B cell (primary cell): ENCODE measurements at regions not wholly inside any gene's neighbourhood (a gene's known extent, or its start where the extent isn't known, plus 50 kb on each side); places are given as distances from the start of the nearest gene placed in this dataset.
"Not testable (repeated sequence)": the region's sequence is repeated elsewhere in the genome, so short reads cannot be mapped to it uniquely, and the experiment has no call there.

Experiments used
- EZH2 ChIP-seq: IDR thresholded peaks from 2 replicates; pipeline ENCODE4 v1.6.1; 2012; ENCODE audit warnings: borderline replicate concordance, low read depth, mild to moderate bottlenecking, moderate library complexity, low read length; ENCODE audit not compliant: insufficient read depth, poor library complexity, severe bottlenecking
- TF ChIP-seq, protein P1 (sequence below): fragments of 200-600 bp; IDR thresholded peaks from one replicate; pipeline ENCODE4 v1.8.0; 2022; ENCODE audit warnings: antibody characterized with exemption, mild to moderate bottlenecking

DNA sequence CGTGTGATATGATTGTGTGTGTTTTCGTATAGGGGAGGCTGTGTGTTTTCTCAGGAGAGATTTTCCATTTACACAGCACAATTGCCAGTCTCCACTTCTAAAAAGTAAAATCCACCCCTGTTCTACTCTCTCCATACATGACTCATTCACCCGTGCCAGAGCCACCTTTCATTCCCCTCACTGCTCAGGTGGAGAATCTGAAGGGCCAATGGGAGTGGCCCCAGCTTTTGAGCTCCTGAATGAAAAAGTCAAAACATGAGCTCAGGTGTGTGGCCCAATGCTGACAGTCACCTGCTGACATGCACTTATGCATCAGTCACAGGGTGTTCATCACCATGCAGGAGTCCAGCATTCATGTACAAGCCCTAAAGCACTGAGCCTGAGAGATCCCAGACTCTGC is 55.4 kb upstream of the CIDEA start:
- TF ChIP-seq, protein P1, sequence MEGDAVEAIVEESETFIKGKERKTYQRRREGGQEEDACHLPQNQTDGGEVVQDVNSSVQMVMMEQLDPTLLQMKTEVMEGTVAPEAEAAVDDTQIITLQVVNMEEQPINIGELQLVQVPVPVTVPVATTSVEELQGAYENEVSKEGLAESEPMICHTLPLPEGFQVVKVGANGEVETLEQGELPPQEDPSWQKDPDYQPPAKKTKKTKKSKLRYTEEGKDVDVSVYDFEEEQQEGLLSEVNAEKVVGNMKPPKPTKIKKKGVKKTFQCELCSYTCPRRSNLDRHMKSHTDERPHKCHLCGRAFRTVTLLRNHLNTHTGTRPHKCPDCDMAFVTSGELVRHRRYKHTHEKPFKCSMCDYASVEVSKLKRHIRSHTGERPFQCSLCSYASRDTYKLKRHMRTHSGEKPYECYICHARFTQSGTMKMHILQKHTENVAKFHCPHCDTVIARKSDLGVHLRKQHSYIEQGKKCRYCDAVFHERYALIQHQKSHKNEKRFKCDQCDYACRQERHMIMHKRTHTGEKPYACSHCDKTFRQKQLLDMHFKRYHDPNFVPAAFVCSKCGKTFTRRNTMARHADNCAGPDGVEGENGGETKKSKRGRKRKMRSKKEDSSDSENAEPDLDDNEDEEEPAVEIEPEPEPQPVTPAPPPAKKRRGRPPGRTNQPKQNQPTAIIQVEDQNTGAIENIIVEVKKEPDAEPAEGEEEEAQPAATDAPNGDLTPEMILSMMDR, result not testable (repeated sequence)
- not testable (repeated sequence) for TF ChIP-seq EZH2
